ENCODE measurements at regions not wholly inside any gene's neighbourhood (a gene's known extent, or its start where the extent isn't known, plus 50 kb on each side); places are given as distances from the start of the nearest gene placed in this dataset.

DNA sequence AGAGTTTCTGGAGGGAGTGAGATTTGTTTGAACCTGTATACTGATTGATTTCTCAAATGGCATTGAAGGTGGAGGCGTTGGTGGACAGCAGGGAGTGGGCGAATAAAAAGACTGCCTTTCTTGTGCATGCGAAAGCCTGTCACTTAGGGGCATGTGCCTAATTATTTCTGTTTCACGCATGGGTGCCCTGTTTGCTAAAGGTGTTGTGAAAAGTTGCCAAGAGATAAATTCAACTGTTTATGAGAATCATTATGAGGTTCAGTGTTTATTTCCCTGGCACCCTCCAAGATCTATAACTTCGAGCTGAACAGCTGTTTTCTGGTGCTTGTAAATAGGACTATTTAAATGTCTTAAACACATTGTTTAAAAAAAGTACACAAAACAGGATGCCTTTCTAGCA, 67.4 kb upstream of the DMRTA1 start (continued):
- TF ChIP-seq, protein P1, sequence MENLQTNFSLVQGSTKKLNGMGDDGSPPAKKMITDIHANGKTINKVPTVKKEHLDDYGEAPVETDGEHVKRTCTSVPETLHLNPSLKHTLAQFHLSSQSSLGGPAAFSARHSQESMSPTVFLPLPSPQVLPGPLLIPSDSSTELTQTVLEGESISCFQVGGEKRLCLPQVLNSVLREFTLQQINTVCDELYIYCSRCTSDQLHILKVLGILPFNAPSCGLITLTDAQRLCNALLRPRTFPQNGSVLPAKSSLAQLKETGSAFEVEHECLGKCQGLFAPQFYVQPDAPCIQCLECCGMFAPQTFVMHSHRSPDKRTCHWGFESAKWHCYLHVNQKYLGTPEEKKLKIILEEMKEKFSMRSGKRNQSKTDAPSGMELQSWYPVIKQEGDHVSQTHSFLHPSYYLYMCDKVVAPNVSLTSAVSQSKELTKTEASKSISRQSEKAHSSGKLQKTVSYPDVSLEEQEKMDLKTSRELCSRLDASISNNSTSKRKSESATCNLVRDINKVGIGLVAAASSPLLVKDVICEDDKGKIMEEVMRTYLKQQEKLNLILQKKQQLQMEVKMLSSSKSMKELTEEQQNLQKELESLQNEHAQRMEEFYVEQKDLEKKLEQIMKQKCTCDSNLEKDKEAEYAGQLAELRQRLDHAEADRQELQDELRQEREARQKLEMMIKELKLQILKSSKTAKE (IDR thresholded peaks at IDR 0.05; ENCODE audit: low read depth, poor library complexity, severe bottlenecking): no peak
- TF ChIP-seq SMAD5 (IDR thresholded peaks at IDR 0.05; ENCODE audit: low read depth) (no peak), YBX1 (IDR thresholded peaks at IDR 0.05) (no peak), CBFB (IDR thresholded peaks at IDR 0.05; ENCODE audit: low read depth) (no peak), SREBF1 (IDR thresholded peaks at IDR 0.05; ENCODE audit: low read length) (no peak), CHD2 (IDR thresholded peaks at IDR 0.05; ENCODE audit: borderline replicate concordance, low read depth, low read length) (no peak), IKZF1 (conservative IDR thresholded peaks at IDR 0.05) (no peak)
- TF ChIP-seq, protein P2, sequence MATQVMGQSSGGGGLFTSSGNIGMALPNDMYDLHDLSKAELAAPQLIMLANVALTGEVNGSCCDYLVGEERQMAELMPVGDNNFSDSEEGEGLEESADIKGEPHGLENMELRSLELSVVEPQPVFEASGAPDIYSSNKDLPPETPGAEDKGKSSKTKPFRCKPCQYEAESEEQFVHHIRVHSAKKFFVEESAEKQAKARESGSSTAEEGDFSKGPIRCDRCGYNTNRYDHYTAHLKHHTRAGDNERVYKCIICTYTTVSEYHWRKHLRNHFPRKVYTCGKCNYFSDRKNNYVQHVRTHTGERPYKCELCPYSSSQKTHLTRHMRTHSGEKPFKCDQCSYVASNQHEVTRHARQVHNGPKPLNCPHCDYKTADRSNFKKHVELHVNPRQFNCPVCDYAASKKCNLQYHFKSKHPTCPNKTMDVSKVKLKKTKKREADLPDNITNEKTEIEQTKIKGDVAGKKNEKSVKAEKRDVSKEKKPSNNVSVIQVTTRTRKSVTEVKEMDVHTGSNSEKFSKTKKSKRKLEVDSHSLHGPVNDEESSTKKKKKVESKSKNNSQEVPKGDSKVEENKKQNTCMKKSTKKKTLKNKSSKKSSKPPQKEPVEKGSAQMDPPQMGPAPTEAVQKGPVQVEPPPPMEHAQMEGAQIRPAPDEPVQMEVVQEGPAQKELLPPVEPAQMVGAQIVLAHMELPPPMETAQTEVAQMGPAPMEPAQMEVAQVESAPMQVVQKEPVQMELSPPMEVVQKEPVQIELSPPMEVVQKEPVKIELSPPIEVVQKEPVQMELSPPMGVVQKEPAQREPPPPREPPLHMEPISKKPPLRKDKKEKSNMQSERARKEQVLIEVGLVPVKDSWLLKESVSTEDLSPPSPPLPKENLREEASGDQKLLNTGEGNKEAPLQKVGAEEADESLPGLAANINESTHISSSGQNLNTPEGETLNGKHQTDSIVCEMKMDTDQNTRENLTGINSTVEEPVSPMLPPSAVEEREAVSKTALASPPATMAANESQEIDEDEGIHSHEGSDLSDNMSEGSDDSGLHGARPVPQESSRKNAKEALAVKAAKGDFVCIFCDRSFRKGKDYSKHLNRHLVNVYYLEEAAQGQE (IDR thresholded peaks at IDR 0.05; ENCODE audit: low read depth, low read length): no peak
- TF ChIP-seq, protein P3, sequence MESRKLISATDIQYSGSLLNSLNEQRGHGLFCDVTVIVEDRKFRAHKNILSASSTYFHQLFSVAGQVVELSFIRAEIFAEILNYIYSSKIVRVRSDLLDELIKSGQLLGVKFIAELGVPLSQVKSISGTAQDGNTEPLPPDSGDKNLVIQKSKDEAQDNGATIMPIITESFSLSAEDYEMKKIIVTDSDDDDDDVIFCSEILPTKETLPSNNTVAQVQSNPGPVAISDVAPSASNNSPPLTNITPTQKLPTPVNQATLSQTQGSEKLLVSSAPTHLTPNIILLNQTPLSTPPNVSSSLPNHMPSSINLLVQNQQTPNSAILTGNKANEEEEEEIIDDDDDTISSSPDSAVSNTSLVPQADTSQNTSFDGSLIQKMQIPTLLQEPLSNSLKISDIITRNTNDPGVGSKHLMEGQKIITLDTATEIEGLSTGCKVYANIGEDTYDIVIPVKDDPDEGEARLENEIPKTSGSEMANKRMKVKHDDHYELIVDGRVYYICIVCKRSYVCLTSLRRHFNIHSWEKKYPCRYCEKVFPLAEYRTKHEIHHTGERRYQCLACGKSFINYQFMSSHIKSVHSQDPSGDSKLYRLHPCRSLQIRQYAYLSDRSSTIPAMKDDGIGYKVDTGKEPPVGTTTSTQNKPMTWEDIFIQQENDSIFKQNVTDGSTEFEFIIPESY (IDR thresholded peaks at IDR 0.05): no peak
